ENCODE measurements at regions not wholly inside any gene's neighbourhood (a gene's known extent, or its start where the extent isn't known, plus 50 kb on each side); places are given as distances from the start of the nearest gene placed in this dataset.

- no peak for DNase-seq
- no peak overlapping the region for H3K4me3 ChIP-seq
- 70 to 72% methylated on average over 11 of the region's 11 CpGs for WGBS, 2 donors (ENCODE audit: low coverage in 1 of 2)
- in situ Hi-C loops (cut with MboI; ENCODE audit: low pct_ligation_motif_present in 1 of 4, low pct_unique_long_range_greater_than_20kb in 1 of 4, low sequenced_read_pairs in 3 of 4), result no loop called here
- H3K4me1 ChIP-seq, result no peaks in the 10 kb centered on the region
- intact Hi-C loops (cut with DNase I; ENCODE audit: low total_unique reads), result no loop called here
- H3K36me3 ChIP-seq, result no peaks in the 10 kb centered on the region
- H3K27ac ChIP-seq, result no peak overlapping the region
- no peaks in the 10 kb centered on the region for H3K27me3 ChIP-seq
- TF ChIP-seq CTCF (IDR thresholded peaks at IDR 0.05) (no peak), EP300 (IDR thresholded peaks at IDR 0.05; ENCODE audit: low read depth) (no peak)
- no peaks in the 10 kb centered on the region for H3K9me3 ChIP-seq
These were observed 97.7 kb upstream of the SMARCA2 start for GRCh38 chr9:1917396-1917935.

- Histone ChIP-seq H3K27ac (no peak overlapping the region), H3K27me3 (no peaks in the 10 kb centered on the region), H3K4me1 (no peaks in the 10 kb centered on the region), H3K9me3 (no peaks in the 10 kb centered on the region), H3K36me3 (no peaks in the 10 kb centered on the region), H3K4me3 (no peak overlapping the region)
- no peak for TF ChIP-seq CTCF (IDR thresholded peaks at IDR 0.05)
- no peak for TF ChIP-seq EP300 (IDR thresholded peaks at IDR 0.05; ENCODE audit: low read depth)
- no peak for TF ChIP-seq POLR2A (IDR thresholded peaks at IDR 0.05)
- no peak for TF ChIP-seq POLR2AphosphoS5 (IDR thresholded peaks at IDR 0.05)
- 59 to 60% methylated on average over 3 of the region's 3 CpGs for WGBS, 2 donors (ENCODE audit: low coverage in 1 of 2)
- intact Hi-C loops (cut with DNase I; ENCODE audit: low total_unique reads), result no loop called here
- in situ Hi-C loops (cut with MboI; ENCODE audit: low pct_ligation_motif_present in 1 of 4, low pct_unique_long_range_greater_than_20kb in 1 of 4, low sequenced_read_pairs in 3 of 4), result no loop called here
- DNase-seq, result no peak
These were observed 97.0 kb upstream of the SMARCA2 start for GRCh38 chr9:1918108-1918507.

GRCh38 chr9:1918622-1919021, 96.5 kb upstream of the SMARCA2 start:
- no peaks in the 10 kb centered on the region for H3K4me1 ChIP-seq
- in situ Hi-C loops (cut with MboI; ENCODE audit: low pct_ligation_motif_present in 1 of 4, low pct_unique_long_range_greater_than_20kb in 1 of 4, low sequenced_read_pairs in 3 of 4) (no loop called here), intact Hi-C loops (cut with DNase I; ENCODE audit: low total_unique reads) (no loop called here)
- WGBS, 2 donors (ENCODE audit: low coverage in 1 of 2), result 53 to 63% methylated on average over 3 to 5 of the region's 5 CpGs
- H3K9me3 ChIP-seq, result no peaks in the 10 kb centered on the region
- no peak overlapping the region for H3K27ac ChIP-seq
- no peak for DNase-seq
- TF ChIP-seq CTCF (IDR thresholded peaks at IDR 0.05), result no peak
- no peak for TF ChIP-seq POLR2A (IDR thresholded peaks at IDR 0.05)
- TF ChIP-seq POLR2AphosphoS5 (IDR thresholded peaks at IDR 0.05), result no peak
- TF ChIP-seq EP300 (IDR thresholded peaks at IDR 0.05; ENCODE audit: low read depth), result no peak
- no peaks in the 10 kb centered on the region for H3K27me3 ChIP-seq
- no peak overlapping the region for H3K4me3 ChIP-seq
- no peaks in the 10 kb centered on the region for H3K36me3 ChIP-seq

- H3K27ac ChIP-seq, result no peak overlapping the region
- in situ Hi-C loops (cut with MboI; ENCODE audit: low pct_ligation_motif_present in 1 of 4, low pct_unique_long_range_greater_than_20kb in 1 of 4, low sequenced_read_pairs in 3 of 4) (no loop called here), intact Hi-C loops (cut with DNase I; ENCODE audit: low total_unique reads) (no loop called here)
- no peak for DNase-seq
- no peaks in the 10 kb centered on the region for H3K36me3 ChIP-seq
- H3K27me3 ChIP-seq, result no peaks in the 10 kb centered on the region
- no peak overlapping the region for H3K4me3 ChIP-seq
- H3K9me3 ChIP-seq, result no peaks in the 10 kb centered on the region
- WGBS, 2 donors (ENCODE audit: low coverage in 1 of 2), result 85 to 90% methylated on average over 3 to 4 of the region's 4 CpGs
- no peaks in the 10 kb centered on the region for H3K4me1 ChIP-seq
- TF ChIP-seq POLR2AphosphoS5 (IDR thresholded peaks at IDR 0.05), result no peak
- TF ChIP-seq EP300 (IDR thresholded peaks at IDR 0.05; ENCODE audit: low read depth), result no peak
- no peak for TF ChIP-seq CTCF (IDR thresholded peaks at IDR 0.05)
- no peak for TF ChIP-seq POLR2A (IDR thresholded peaks at IDR 0.05)
These were observed 95.9 kb upstream of the SMARCA2 start for GRCh38 chr9:1919229-1919628.

Measured in transverse colon (tissue), 4 donors.